Liver (tissue), 8 donors: ENCODE measurements at regions not wholly inside any gene's neighbourhood (a gene's known extent, or its start where the extent isn't known, plus 50 kb on each side); places are given as distances from the start of the nearest gene placed in this dataset.

Experiments used
- DNase-seq: peaks from one replicate; pipeline ENCODE4 v3.0.0-alpha.2; 2017; ENCODE audit warnings: low spot score
- H3K27ac ChIP-seq, 2 donors: one replicate each; pipeline ENCODE4 v1.7.0; 2013; ENCODE audit warnings: inconsistent platforms in 2 of 2, low read length in 2 of 2, control low read depth in 1 of 2, low read depth in 1 of 2, mild to moderate bottlenecking in 1 of 2
- H3K27me3 ChIP-seq, 4 donors: one replicate each; pipeline versions ENCODE4 v1.6.1 to v1.7.0; 2013; ENCODE audit warnings: low read length in 3 of 4, inconsistent platforms in 1 of 4, mild to moderate bottlenecking in 1 of 4, moderate library complexity in 1 of 4; ENCODE audit not compliant: control insufficient read depth in 4 of 4, insufficient read depth in 4 of 4
- H3K36me3 ChIP-seq, 4 donors: one replicate each; pipeline versions ENCODE4 v1.6.1 to v1.7.0; 2013; ENCODE audit warnings: low read length in 3 of 4, mild to moderate bottlenecking in 3 of 4, low read depth in 1 of 4, moderate library complexity in 1 of 4; ENCODE audit not compliant: control insufficient read depth in 4 of 4, insufficient read depth in 3 of 4
- H3K4me1 ChIP-seq, 4 donors: one replicate each; pipeline versions ENCODE4 v1.6.1 to v1.7.0; 2013; ENCODE audit warnings: low read length in 3 of 4, mild to moderate bottlenecking in 3 of 4, moderate library complexity in 1 of 4; ENCODE audit not compliant: control insufficient read depth in 4 of 4, insufficient read depth in 4 of 4
- H3K4me3 ChIP-seq, 3 donors: one replicate each; pipeline versions ENCODE4 v1.6.1 to v1.7.0; 2013; ENCODE audit warnings: low read length in 3 of 3, control low read depth in 1 of 3, low read depth in 1 of 3, mild to moderate bottlenecking in 1 of 3
- H3K9ac ChIP-seq, 2 donors: one replicate each; pipeline ENCODE4 v1.7.0; 2013; ENCODE audit warnings: low read length in 2 of 2, mild to moderate bottlenecking in 2 of 2, moderate library complexity in 2 of 2, control low read depth in 1 of 2, low read depth in 1 of 2
- H3K9me3 ChIP-seq, 4 donors: one replicate each; pipeline versions ENCODE4 v1.6.1 to v1.7.0; 2013; ENCODE audit warnings: low read length in 3 of 4; ENCODE audit not compliant: control insufficient read depth in 4 of 4
- EGR1 ChIP-seq, 2 donors: IDR thresholded peaks; 2 replicates each; pipeline ENCODE4 v1.6.1; 2016 to 2018; ENCODE audit warnings: antibody characterized with exemption in 2 of 2, low read depth in 2 of 2
- FOXA1 ChIP-seq: IDR thresholded peaks from 2 replicates; pipeline ENCODE4 v1.6.1; 2016; ENCODE audit warnings: antibody characterized with exemption
- FOXA2 ChIP-seq: IDR thresholded peaks from 2 replicates; pipeline ENCODE4 v1.6.1; 2016; ENCODE audit warnings: antibody characterized with exemption
- HNF4A ChIP-seq, 2 donors: conservative IDR thresholded peaks; 2 replicates each; pipeline ENCODE4 v1.6.1; 2016; ENCODE audit warnings: antibody characterized with exemption in 2 of 2, mild to moderate bottlenecking in 2 of 2
- HNF4G ChIP-seq: IDR thresholded peaks from 2 replicates; pipeline ENCODE4 v1.6.1; 2016; ENCODE audit warnings: antibody characterized with exemption
- JUND ChIP-seq, 2 donors: IDR thresholded peaks; 2 replicates each; pipeline ENCODE4 v1.6.1; 2016; ENCODE audit warnings: antibody characterized with exemption in 2 of 2
- NR2F2 ChIP-seq: IDR thresholded peaks from 2 replicates; pipeline ENCODE4 v1.6.1; 2016; ENCODE audit warnings: antibody characterized with exemption
- RAD21 ChIP-seq, 2 donors: IDR thresholded peaks; 2 replicates each; pipeline ENCODE4 v1.6.1; 2016; ENCODE audit warnings: antibody characterized with exemption in 2 of 2, mild to moderate bottlenecking in 2 of 2
- RXRA ChIP-seq, 2 donors: IDR thresholded peaks; 2 replicates each; pipeline ENCODE4 v1.6.1; 2017 to 2018; ENCODE audit warnings: antibody characterized with exemption in 2 of 2, mild to moderate bottlenecking in 1 of 2
- TAF1 ChIP-seq: conservative IDR thresholded peaks from 2 replicates; pipeline ENCODE4 v1.6.1; 2016; ENCODE audit warnings: antibody characterized with exemption, mild to moderate bottlenecking
- YY1 ChIP-seq: IDR thresholded peaks from 2 replicates; pipeline ENCODE4 v1.6.1; 2016; ENCODE audit warnings: antibody characterized with exemption, mild to moderate bottlenecking
- whole genome bisulfite sequencing: extraction: QIAGEN DNeasy Blood & Tissue Kit; methylation state at CpG from one replicate; pipeline ENCODE4 v1.1.7; 2013; 5-methylcytosine and 5-hydroxymethylcytosine counted together
- TF ChIP-seq, protein P1 (sequence below): IDR thresholded peaks from 2 replicates; pipeline ENCODE4 v1.6.1; 2016; ENCODE audit warnings: antibody characterized with exemption, mild to moderate bottlenecking
- TF ChIP-seq, protein P2 (sequence below): IDR thresholded peaks from 2 replicates; pipeline ENCODE4 v1.6.1; 2016; ENCODE audit warnings: antibody characterized with exemption
- TF ChIP-seq, protein P3 (sequence below): fragments of 150-350 bp; IDR thresholded peaks from 2 replicates; pipeline ENCODE4 v1.5.1; 2017; ENCODE audit warnings: improper control_type of control experiment, low read depth, low read length; ENCODE audit not compliant: missing input control
- TF ChIP-seq, protein P4 (sequence below): IDR thresholded peaks from 2 replicates; pipeline ENCODE4 v1.6.1; 2016; ENCODE audit warnings: antibody characterized with exemption
- donor health status: healthy.
- donor health status: healthy.
- donor health status: healthy.
- donor health status: healthy.
- donor health status: healthy.

DNA sequence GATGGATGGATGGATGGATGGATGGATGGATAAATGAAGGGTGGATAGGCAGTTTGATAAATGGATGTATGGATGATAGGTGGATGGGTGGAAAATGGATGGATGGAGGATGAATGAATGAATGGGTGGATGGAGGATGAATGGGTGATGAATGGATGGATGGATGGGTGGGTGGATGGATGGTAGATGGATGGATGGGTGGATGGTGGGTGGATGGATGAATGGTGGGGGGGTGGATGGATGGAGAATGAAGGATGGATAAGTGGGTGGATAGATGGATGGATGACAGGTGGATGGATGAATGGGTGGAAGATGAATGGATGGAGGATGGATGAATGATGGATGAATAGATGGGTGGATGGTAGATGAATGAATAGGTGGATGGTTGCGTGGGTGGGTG is 70.1 kb upstream of the BCO1 start:
- DNase-seq, result no peak
- Histone ChIP-seq H3K36me3 (no peaks in the 10 kb centered on the region), H3K9ac (no peak overlapping the region), H3K27ac (no peak overlapping the region), H3K27me3 (no peaks in the 10 kb centered on the region), H3K9me3 (no peaks in the 10 kb centered on the region), H3K4me1 (no peaks in the 10 kb centered on the region), H3K4me3 (no peak overlapping the region)
- WGBS, result 97% methylated on average over 1 of the region's 1 CpG
- TF ChIP-seq EGR1 (IDR thresholded peaks at IDR 0.05; ENCODE audit: low read depth in 2 of 2) (no peak), JUND (IDR thresholded peaks at IDR 0.05) (no peak), FOXA1 (no peak), RXRA (IDR thresholded peaks at IDR 0.05) (no peak), TAF1 (no peak), NR2F2 (no peak), FOXA2 (no peak), HNF4A (conservative IDR thresholded peaks at IDR 0.05) (no peak)
- TF ChIP-seq, protein P1, sequence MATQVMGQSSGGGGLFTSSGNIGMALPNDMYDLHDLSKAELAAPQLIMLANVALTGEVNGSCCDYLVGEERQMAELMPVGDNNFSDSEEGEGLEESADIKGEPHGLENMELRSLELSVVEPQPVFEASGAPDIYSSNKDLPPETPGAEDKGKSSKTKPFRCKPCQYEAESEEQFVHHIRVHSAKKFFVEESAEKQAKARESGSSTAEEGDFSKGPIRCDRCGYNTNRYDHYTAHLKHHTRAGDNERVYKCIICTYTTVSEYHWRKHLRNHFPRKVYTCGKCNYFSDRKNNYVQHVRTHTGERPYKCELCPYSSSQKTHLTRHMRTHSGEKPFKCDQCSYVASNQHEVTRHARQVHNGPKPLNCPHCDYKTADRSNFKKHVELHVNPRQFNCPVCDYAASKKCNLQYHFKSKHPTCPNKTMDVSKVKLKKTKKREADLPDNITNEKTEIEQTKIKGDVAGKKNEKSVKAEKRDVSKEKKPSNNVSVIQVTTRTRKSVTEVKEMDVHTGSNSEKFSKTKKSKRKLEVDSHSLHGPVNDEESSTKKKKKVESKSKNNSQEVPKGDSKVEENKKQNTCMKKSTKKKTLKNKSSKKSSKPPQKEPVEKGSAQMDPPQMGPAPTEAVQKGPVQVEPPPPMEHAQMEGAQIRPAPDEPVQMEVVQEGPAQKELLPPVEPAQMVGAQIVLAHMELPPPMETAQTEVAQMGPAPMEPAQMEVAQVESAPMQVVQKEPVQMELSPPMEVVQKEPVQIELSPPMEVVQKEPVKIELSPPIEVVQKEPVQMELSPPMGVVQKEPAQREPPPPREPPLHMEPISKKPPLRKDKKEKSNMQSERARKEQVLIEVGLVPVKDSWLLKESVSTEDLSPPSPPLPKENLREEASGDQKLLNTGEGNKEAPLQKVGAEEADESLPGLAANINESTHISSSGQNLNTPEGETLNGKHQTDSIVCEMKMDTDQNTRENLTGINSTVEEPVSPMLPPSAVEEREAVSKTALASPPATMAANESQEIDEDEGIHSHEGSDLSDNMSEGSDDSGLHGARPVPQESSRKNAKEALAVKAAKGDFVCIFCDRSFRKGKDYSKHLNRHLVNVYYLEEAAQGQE, result no peak
- TF ChIP-seq, protein P2, sequence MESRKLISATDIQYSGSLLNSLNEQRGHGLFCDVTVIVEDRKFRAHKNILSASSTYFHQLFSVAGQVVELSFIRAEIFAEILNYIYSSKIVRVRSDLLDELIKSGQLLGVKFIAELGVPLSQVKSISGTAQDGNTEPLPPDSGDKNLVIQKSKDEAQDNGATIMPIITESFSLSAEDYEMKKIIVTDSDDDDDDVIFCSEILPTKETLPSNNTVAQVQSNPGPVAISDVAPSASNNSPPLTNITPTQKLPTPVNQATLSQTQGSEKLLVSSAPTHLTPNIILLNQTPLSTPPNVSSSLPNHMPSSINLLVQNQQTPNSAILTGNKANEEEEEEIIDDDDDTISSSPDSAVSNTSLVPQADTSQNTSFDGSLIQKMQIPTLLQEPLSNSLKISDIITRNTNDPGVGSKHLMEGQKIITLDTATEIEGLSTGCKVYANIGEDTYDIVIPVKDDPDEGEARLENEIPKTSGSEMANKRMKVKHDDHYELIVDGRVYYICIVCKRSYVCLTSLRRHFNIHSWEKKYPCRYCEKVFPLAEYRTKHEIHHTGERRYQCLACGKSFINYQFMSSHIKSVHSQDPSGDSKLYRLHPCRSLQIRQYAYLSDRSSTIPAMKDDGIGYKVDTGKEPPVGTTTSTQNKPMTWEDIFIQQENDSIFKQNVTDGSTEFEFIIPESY, result no peak
- TF ChIP-seq, protein P3, sequence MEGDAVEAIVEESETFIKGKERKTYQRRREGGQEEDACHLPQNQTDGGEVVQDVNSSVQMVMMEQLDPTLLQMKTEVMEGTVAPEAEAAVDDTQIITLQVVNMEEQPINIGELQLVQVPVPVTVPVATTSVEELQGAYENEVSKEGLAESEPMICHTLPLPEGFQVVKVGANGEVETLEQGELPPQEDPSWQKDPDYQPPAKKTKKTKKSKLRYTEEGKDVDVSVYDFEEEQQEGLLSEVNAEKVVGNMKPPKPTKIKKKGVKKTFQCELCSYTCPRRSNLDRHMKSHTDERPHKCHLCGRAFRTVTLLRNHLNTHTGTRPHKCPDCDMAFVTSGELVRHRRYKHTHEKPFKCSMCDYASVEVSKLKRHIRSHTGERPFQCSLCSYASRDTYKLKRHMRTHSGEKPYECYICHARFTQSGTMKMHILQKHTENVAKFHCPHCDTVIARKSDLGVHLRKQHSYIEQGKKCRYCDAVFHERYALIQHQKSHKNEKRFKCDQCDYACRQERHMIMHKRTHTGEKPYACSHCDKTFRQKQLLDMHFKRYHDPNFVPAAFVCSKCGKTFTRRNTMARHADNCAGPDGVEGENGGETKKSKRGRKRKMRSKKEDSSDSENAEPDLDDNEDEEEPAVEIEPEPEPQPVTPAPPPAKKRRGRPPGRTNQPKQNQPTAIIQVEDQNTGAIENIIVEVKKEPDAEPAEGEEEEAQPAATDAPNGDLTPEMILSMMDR, result no peak
- TF ChIP-seq, protein P4, sequence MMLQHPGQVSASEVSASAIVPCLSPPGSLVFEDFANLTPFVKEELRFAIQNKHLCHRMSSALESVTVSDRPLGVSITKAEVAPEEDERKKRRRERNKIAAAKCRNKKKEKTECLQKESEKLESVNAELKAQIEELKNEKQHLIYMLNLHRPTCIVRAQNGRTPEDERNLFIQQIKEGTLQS, result no peak

DNA sequence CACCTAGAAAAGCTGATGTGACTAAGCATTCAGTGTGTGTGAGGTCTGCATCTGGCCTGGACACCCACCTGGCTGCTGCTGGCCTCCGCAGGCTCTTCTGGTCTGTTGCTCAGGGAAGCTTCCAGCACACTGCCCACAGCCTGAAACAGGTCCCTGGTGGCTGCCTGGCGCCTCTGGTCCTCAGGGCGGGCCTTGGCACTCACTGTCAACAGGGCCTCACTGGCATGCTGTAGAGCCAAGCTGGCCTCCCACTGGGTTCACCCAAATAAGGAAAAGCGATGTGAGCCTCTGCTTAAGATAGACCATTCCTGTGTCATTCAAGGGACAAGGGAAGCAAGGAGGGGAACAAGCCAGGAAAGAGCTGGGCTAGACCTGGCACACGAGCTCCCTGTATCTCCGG is 70.6 kb upstream of the BCO1 start:
- Histone ChIP-seq H3K9ac (no peak overlapping the region), H3K27ac (no peak overlapping the region), H3K4me1 (no peaks in the 10 kb centered on the region), H3K27me3 (no peaks in the 10 kb centered on the region), H3K4me3 (no peak overlapping the region), H3K9me3 (no peaks in the 10 kb centered on the region), H3K36me3 (no peaks in the 10 kb centered on the region)
- no peak for DNase-seq
- TF ChIP-seq, protein P1, result no peak
- TF ChIP-seq, protein P3, result no peak
- no peak for TF ChIP-seq FOXA2
- TF ChIP-seq EGR1 (IDR thresholded peaks at IDR 0.05; ENCODE audit: low read depth in 2 of 2), result no peak
- TF ChIP-seq RAD21 (IDR thresholded peaks at IDR 0.05), result no peak
- TF ChIP-seq HNF4G, result no peak
- TF ChIP-seq, protein P2, result no peak
- TF ChIP-seq, protein P4, result no peak
- no peak for TF ChIP-seq JUND (IDR thresholded peaks at IDR 0.05)
- no peak for TF ChIP-seq YY1
- TF ChIP-seq RXRA (IDR thresholded peaks at IDR 0.05), result no peak
- 90% methylated on average over 6 of the region's 6 CpGs for WGBS
